Activated T-helper 1 cell treated with anti-CD3 and anti-CD28 coated beads, Interleukin-12 subunit alpha, Interleukin-12 subunit beta, Interleukin-2, Interleukin-4 antibody, amounts not matched to agents 30 ng/mL and 10 ng/mL and 1 ng/mL, durations not matched to agents 14 hours and 24 hours and 36 hours (primary cell): ENCODE measurements at regions not wholly inside any gene's neighbourhood (a gene's known extent, or its start where the extent isn't known, plus 50 kb on each side); places are given as distances from the start of the nearest gene placed in this dataset.
"Not testable (repeated sequence)": the region's sequence is repeated elsewhere in the genome, so short reads cannot be mapped to it uniquely, and the experiment has no call there.

Experiments
- DNase-seq: peaks from one replicate; pipeline ENCODE4 v3.0.0; 2021; ENCODE audit warnings: low spot score
- H3K27ac Mint-ChIP-seq: one replicate; pipeline ENCODE4 v1.8.0; 2021; ENCODE audit warnings: mild to moderate bottlenecking, mixed read lengths
- H3K27me3 Mint-ChIP-seq: one replicate; pipeline ENCODE4 v1.8.0; 2022; ENCODE audit warnings: mild to moderate bottlenecking, moderate library complexity, mixed read lengths; ENCODE audit not compliant: insufficient read depth
- H3K36me3 Mint-ChIP-seq: one replicate; pipeline ENCODE4 v1.8.0; 2021; ENCODE audit warnings: low read depth, mixed read lengths
- H3K4me1 Mint-ChIP-seq: one replicate; pipeline ENCODE4 v1.8.0; 2021; ENCODE audit warnings: low read depth, mixed read lengths
- H3K4me3 Mint-ChIP-seq: one replicate; pipeline ENCODE4 v1.8.0; 2021; ENCODE audit warnings: mild to moderate bottlenecking, moderate library complexity, mixed read lengths
- H3K9me3 Mint-ChIP-seq: one replicate; pipeline ENCODE4 v1.8.0; 2021; ENCODE audit warnings: mixed read lengths
- intact Hi-C: fragments of 100-400 bp; cut with micrococcal nuclease; formaldehyde crosslinking; loops from one replicate; pipeline ENCODE4 v1.15.1; 2024

DNA sequence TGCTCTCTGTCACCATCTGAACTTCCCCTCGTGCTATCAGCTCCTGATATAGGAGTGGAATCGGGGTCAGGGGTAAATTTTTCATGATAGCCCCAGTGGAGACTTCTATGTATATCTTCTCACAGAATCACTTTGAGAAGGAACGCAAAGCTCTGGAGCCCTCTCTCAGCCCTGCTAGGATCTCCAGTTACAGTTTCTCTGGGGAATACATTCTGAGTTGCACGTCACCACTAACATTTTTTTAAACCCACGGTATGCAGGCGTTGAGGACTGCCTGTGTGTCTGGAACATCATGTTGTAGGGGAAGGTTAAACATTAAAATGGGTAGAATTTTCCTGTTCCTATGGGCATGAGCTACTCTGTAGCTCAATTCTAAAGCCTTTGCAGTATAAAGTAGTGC, 116.4 kb upstream of the FAM78B start:
- intact Hi-C loops: no loop called here
- Mint-ChIP-seq H3K9me3 (no peaks in the 10 kb centered on the region), H3K27ac (no peak overlapping the region), H3K27me3 (no peaks in the 10 kb centered on the region), H3K36me3 (no peaks in the 10 kb centered on the region), H3K4me3 (no peak overlapping the region), H3K4me1 (no peaks in the 10 kb centered on the region)
- no peak for DNase-seq

DNA sequence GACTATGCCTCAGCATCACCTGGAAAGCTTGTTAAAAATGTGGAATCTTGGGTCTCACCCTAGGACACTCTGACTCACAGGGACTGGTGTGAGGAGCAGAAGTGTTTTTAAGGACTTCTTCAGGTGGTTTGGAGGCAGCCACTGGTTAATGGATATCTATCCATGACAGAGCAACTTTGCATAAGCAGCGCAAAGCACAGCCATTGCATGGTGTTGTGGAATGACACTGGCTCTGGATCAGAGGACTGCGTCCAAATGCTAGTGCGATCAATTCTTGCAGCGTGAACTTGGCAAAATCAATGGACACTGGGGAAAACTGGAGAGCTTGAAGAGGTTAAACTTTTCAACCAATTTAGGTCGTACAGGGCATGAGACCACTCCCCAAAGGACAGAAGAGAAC, 116.8 kb upstream of the FAM78B start:
- Mint-ChIP-seq H3K27ac (no peak overlapping the region), H3K36me3 (no peaks in the 10 kb centered on the region), H3K4me3 (no peak overlapping the region), H3K9me3 (no peaks in the 10 kb centered on the region), H3K4me1 (no peaks in the 10 kb centered on the region), H3K27me3 (no peaks in the 10 kb centered on the region)
- intact Hi-C loops: no loop called here
- DNase-seq: no peak

DNA sequence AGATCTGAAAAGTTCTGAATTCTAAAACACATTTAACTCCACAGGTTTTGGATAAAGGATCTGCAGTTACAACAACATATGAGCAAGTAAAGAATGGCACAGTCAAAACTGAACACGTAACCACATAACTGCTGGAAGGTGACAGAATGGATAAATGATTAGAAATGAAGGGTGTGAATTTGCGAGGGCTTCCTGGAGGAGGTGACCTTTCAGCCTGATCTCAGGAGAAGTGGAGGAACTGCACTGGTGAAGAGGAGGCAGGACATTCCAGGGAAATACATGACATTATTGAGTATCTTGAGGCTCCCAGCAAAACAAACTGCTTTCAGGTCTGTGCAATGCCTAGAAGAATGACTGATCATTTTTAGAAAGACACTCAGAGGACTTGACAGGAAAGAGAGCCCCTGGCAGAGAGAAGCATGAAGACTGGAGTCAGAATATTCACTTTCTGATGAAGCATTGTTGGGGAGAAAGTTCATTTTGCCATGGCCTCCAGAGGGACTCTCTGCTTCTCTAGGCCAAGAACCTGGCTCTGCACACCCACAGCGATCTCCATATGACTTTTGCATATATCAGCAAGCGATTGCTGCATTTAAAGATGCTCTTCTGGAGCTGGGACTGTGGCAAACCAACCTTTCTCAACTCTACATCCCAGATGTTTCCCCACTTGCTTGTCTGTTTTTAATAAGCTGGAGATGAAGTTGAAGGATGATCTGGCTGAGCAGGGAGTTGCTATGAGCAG, 122.7 kb upstream of the FAM78B start:
- H3K4me1 Mint-ChIP-seq: no peaks in the 10 kb centered on the region
- H3K36me3 Mint-ChIP-seq: no peaks in the 10 kb centered on the region
- no peaks in the 10 kb centered on the region for H3K27me3 Mint-ChIP-seq
- no peak for DNase-seq
- no peaks in the 10 kb centered on the region for H3K9me3 Mint-ChIP-seq
- no peak overlapping the region for H3K27ac Mint-ChIP-seq
- intact Hi-C loops: no loop called here
- no peak overlapping the region for H3K4me3 Mint-ChIP-seq

DNA sequence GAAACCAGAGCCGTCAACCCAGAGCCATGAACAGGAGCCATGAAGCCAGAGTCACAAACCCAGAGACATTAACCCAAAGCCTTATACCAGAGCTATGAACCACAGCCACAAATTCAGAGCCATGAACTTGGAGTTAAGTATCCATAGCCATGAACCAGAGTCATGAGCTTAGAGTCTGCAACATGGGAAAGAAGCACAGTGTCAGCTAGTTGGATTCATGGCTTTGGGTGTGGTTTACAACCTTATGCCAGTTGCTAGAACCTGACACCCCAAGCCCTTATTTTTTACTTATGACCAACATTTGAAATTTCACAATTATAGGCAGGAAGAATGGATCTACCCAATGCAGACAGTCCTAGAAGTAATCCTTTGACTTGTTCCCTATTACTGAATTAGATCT, 128.9 kb upstream of the FAM78B start:
- no peak for DNase-seq
- no peak overlapping the region for H3K27ac Mint-ChIP-seq
- no peaks in the 10 kb centered on the region for H3K9me3 Mint-ChIP-seq
- no peaks in the 10 kb centered on the region for H3K4me1 Mint-ChIP-seq
- H3K4me3 Mint-ChIP-seq: no peak overlapping the region
- no peaks in the 10 kb centered on the region for H3K27me3 Mint-ChIP-seq
- no peaks in the 10 kb centered on the region for H3K36me3 Mint-ChIP-seq
- intact Hi-C loops: no loop called here

DNA sequence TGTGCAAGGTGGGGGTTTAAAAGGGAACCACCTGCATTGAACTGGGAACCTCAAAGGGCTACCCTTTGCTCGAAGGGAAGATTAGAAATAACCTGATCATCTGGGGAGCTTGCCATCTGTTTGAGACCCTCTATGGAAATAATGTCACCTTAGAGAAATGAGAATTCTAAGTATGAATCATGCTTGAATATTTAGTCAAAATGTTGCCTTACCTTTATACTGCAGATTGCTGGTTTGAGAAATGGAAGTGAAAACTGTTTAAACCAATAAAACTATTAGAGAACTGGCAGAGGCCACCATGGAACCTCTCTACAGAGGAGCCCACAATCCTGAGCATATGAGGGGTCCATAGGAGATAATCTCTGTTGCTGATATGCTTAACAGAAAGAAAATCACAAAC, 131.2 kb upstream of the FAM78B start:
- H3K9me3 Mint-ChIP-seq: no peaks in the 10 kb centered on the region
- no peaks in the 10 kb centered on the region for H3K27me3 Mint-ChIP-seq
- no peaks in the 10 kb centered on the region for H3K36me3 Mint-ChIP-seq
- no peak for DNase-seq
- intact Hi-C loops: no loop called here
- H3K4me3 Mint-ChIP-seq: no peak overlapping the region
- no peak overlapping the region for H3K27ac Mint-ChIP-seq
- H3K4me1 Mint-ChIP-seq: no peaks in the 10 kb centered on the region

DNA sequence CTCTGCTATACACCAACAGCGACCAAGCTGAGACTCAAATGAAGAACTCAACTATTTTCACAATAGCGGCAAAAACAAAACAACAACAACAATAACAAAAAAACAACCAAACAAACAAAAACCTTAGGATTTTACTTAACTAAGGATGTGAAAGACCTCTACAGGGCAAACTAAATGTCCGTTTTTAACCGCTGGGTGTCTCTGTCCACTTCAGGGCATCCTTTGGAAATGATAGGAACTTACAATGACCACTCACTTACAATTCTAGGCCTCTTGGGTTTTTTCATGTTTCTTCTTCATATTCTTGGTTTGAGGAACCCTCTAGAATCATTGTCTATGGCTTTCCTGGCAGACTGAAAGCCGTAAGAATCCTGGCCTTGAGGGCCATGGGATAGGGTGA, 134.0 kb upstream of the FAM78B start:
- Mint-ChIP-seq H3K27me3 (no peaks in the 10 kb centered on the region), H3K36me3 (no peaks in the 10 kb centered on the region), H3K4me1 (no peaks in the 10 kb centered on the region), H3K9me3 (no peaks in the 10 kb centered on the region), H3K4me3 (no peak overlapping the region), H3K27ac (no peak overlapping the region)
- intact Hi-C loops: no loop called here
- DNase-seq: no peak

DNA sequence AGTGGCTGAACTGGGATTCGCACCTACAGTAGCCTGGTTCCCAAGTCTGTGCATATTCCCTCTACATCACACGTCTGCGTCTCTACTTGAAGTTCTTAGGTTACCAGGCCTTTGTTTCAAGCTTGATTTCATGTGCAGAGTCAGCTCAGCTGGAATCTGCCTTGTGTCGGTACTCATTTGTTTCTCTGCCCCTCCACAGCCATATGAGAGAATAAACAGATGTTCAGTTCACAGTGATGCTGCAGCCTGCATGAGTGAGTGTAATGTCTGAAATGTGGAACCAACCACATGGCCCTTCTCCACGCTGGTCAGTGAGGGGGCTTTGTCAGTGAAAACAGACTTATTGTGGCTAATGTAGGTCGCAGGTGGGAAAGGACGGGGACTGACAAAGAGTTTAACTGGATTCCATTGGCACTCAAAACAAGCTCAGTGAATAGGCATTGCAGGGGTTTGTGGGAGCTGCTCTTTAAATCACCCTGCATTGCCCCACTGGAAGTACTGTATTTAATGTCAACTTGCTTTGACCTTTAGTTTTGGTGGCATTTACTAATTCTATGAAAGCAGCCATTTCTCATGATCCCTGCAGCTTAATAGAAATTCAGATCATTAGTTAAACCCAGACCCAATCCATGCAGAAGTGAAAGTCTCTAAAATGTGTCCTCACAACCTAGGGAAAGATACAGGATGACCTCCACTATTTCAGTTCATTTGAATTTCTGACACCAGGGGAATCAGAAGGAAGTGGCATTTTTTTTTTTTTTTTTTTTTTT, 136.4 kb upstream of the FAM78B start:
- H3K36me3 Mint-ChIP-seq: no peaks in the 10 kb centered on the region
- DNase-seq: no peak
- H3K9me3 Mint-ChIP-seq: no peaks in the 10 kb centered on the region
- H3K4me3 Mint-ChIP-seq: no peak overlapping the region
- intact Hi-C loops: no loop called here
- no peaks in the 10 kb centered on the region for H3K27me3 Mint-ChIP-seq
- H3K27ac Mint-ChIP-seq: no peak overlapping the region
- H3K4me1 Mint-ChIP-seq: no peaks in the 10 kb centered on the region

DNA sequence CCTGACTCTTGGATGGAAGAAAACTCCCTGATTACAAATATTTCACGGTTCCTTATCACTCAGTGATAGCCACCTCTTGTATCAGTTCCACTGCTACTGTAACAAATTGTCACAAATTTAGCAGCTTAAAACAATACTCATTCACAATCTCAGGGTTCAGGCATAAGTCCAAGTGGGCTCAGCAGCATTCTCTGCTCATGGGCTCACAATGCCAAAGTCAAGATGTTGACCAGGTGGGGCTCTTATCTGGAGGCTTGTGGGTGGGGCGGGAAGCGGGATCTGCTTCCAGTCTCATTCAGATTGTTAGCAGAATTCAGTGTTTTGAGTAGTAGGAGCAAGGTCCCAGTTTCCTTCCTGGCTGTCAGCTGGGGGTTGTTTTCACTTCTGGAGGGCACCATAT, 137.3 kb upstream of the FAM78B start:
- no peaks in the 10 kb centered on the region for H3K36me3 Mint-ChIP-seq
- no peak overlapping the region for H3K27ac Mint-ChIP-seq
- H3K27me3 Mint-ChIP-seq: no peaks in the 10 kb centered on the region
- intact Hi-C loops: no loop called here
- no peaks in the 10 kb centered on the region for H3K9me3 Mint-ChIP-seq
- H3K4me3 Mint-ChIP-seq: no peak overlapping the region
- H3K4me1 Mint-ChIP-seq: no peaks in the 10 kb centered on the region
- DNase-seq: no peak

DNA sequence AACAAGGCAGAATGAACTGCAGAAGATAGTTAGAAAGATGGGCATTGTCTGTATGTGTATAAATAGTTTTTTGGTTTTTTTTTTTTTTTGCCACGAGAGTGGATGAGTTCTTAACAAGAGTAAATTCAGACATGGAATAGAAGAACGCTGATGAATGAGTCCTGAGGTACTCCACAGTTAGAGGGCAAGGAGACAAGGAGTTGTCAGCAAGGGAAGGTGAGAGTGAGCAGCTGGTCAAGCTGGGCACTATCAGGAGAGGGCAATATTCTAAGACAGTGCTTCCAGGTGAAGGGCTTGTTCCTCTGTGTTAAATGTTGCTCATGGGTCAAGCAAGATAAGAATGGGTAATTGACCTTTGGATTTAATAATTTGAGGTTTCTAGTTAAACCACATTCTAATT, 138.6 kb upstream of the FAM78B start:
- Mint-ChIP-seq H3K27ac (no peak overlapping the region), H3K4me1 (no peaks in the 10 kb centered on the region), H3K27me3 (no peaks in the 10 kb centered on the region), H3K4me3 (no peak overlapping the region), H3K9me3 (no peaks in the 10 kb centered on the region), H3K36me3 (no peaks in the 10 kb centered on the region)
- no peak for DNase-seq
- intact Hi-C loops: no loop called here

DNA sequence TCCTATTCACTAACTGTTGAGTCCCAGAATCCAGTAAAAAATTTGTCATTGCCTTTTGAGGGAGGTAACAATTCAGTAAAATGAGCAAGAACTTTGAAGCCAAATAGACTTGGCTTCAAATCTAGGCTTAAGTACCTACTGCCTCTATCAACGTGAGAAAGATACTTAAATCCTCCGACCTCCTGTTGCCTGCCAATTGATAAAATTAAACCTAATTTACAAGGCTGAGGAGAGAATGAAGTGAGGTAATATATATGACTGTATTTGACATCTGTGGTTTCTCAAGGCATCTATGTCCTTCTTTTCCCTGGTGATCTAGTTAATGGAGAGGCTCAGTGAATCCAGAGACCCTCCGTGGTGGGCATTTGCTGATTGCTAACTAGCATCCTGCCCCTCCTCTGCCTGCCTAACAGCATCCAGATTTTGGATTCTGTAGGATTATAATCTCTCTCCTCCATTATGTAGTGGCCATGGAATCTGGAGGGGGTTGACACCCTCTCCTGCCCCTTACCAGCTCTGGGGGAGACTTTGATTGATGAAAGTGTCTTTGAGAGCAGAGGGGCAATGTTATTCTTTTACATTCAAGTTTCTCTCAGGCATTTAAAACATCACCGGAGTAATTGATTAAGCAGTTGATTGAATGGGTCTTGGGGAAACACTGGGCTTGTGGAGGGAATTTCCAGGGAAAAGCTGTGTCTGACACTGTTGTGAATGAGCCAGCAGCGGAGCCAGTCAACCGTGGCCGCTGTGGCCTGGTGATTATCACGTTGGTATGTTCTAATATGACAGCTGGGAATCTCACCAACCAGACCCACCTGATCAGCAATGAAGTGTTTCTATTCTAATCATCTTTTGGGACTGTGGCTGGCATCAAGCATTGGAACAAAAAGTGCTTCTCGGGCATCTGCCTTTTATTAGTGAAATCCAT, 140.7 kb upstream of the FAM78B start:
- Mint-ChIP-seq H3K4me1 (no peaks in the 10 kb centered on the region), H3K27me3 (no peaks in the 10 kb centered on the region), H3K9me3 (no peaks in the 10 kb centered on the region), H3K36me3 (no peaks in the 10 kb centered on the region), H3K4me3 (no peak overlapping the region), H3K27ac (no peak overlapping the region)
- no peak for DNase-seq
- intact Hi-C loops: no loop called here

DNA sequence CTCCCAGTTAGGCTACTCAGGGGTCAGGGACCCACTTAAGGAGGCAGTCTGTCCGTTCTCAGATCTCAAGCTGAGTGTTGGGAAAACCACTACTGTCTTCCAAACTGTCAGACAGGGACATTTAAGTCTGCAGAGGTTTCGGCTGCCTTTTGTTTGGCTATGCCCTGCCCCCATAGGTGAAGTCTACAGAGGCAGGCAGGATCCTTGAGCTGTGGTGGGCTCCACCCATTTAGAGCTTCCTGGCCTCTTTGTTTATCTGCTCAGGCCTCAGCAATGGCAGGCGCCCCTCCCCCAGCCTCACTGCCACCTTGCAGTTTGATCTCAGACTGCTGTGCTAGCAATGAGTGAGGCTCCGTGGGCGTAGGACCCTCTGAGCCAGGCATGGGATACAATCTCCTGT, 149.5 kb upstream of the FAM78B start:
- H3K4me1 Mint-ChIP-seq, H3K9me3 Mint-ChIP-seq, intact Hi-C loops, H3K27ac Mint-ChIP-seq, H3K4me3 Mint-ChIP-seq, H3K36me3 Mint-ChIP-seq, DNase-seq, H3K27me3 Mint-ChIP-seq: not testable (repeated sequence)

DNA sequence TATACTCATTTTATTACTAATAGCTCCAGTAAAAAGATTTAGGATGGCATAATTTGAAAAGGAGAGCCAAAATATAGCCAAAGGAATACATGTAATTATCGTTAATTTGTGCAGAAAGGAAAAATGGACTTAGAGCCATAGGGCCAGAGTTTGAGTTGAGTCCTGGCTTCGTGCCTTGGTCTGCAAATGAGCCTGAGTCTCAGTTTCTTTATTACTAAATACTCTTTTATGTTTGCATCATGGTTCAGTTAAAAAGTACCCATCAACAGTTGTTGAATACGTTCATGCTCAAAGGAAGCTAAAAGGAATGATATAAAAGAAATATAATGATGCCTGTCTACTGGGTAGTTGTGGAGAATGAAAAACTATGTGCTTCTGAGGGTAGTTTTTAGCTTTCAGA, 155.7 kb upstream of the FAM78B start:
- Mint-ChIP-seq H3K36me3 (no peaks in the 10 kb centered on the region), H3K9me3 (no peaks in the 10 kb centered on the region), H3K27ac (no peak overlapping the region), H3K27me3 (no peaks in the 10 kb centered on the region), H3K4me1 (no peaks in the 10 kb centered on the region), H3K4me3 (no peak overlapping the region)
- no peak for DNase-seq
- intact Hi-C loops: no loop called here

DNA sequence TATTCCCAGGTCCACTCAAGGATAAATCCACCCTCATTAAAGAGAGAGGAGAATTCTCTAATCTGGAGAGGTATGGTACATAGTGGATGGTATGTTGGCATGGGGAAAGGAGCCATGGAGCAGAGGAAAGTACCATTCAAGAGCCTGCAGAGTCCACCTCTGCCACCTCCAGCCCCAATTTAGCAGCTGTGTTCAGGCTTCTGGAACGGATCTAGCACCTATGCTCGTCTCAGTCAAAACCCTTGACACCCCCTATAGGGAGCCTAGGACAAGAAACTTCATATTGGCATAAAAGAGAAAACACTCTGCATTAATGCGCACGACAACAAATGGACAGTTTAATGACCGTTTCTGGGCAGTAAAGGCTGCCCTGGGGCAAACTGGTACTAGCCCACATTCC, 161.1 kb upstream of the FAM78B start:
- Mint-ChIP-seq H3K36me3 (no peaks in the 10 kb centered on the region), H3K27ac (no peak overlapping the region), H3K9me3 (no peaks in the 10 kb centered on the region), H3K27me3 (no peaks in the 10 kb centered on the region), H3K4me3 (no peak overlapping the region), H3K4me1 (no peaks in the 10 kb centered on the region)
- intact Hi-C loops: no loop called here
- DNase-seq: no peak
